ENCODE measurements at regions not wholly inside any gene's neighbourhood (a gene's known extent, or its start where the extent isn't known, plus 50 kb on each side); places are given as distances from the start of the nearest gene placed in this dataset.

DNA sequence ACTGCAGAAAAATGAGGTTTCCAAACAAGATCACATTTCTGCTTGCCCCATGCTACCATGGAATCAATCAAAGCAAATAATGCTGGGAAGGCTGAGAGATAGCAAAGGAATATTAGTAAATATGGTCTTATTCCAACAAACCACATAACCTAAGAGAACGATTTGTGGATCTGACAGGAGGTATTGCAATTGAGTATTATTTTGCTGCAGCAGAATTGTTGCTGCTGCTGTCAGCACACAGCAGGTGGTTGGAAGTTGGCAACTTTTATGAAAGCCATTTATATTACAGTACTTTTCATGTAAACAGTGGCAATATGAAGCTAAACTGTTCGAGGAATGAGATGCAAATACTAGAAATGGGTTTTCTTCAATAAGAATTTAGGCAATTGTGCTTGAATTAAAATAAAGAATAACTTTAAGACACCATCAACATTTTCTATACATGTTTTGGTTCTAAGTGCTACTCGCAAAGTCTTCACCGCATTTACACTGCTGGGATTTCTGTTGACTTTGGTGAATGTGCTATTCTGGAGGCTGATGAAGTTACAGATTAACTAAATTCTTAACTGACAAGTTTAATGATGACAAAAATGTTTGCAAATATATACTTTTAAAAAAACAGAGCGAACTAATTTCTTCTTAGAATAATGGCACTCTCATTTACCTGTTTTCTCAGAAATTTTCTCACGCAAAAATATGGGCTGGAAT, 1285.7 kb downstream of the CNTNAP5 start:
- Histone ChIP-seq H3K9me3 (ENCODE audit: low read length) (peaks cover 3% of the 10 kb centered on the region; the same call in 1 of the 2 replicates), H2AFZ (ENCODE audit: low read length) (no peak overlapping the region), H3K9me2 (replicated peaks; ENCODE audit: low read length) (no peaks in the 10 kb centered on the region), H4K20me1 (ENCODE audit: low read length) (no peaks in the 10 kb centered on the region), H3K4me3 (ENCODE audit: low read length) (no peak overlapping the region), H3K36me3 (ENCODE audit: low read depth, low read length) (no peaks in the 10 kb centered on the region), H3K9ac (ENCODE audit: low read length) (no peak overlapping the region), H3K79me2 (ENCODE audit: low read length) (no peaks in the 10 kb centered on the region), H3K27me3 (ENCODE audit: low read length) (no peaks in the 10 kb centered on the region), H3K4me1 (ENCODE audit: insufficient read depth, low read length) (no peaks in the 10 kb centered on the region), H3F3A (ENCODE audit: low read length, unreplicated experiment) (no peaks in the 10 kb centered on the region), H3K4me2 (ENCODE audit: low read length) (no peak overlapping the region), H3K27ac (ENCODE audit: low read length) (no peak overlapping the region)
- CTCF ChIA-PET, result no interaction called here
- TF ChIP-seq, protein P1, sequence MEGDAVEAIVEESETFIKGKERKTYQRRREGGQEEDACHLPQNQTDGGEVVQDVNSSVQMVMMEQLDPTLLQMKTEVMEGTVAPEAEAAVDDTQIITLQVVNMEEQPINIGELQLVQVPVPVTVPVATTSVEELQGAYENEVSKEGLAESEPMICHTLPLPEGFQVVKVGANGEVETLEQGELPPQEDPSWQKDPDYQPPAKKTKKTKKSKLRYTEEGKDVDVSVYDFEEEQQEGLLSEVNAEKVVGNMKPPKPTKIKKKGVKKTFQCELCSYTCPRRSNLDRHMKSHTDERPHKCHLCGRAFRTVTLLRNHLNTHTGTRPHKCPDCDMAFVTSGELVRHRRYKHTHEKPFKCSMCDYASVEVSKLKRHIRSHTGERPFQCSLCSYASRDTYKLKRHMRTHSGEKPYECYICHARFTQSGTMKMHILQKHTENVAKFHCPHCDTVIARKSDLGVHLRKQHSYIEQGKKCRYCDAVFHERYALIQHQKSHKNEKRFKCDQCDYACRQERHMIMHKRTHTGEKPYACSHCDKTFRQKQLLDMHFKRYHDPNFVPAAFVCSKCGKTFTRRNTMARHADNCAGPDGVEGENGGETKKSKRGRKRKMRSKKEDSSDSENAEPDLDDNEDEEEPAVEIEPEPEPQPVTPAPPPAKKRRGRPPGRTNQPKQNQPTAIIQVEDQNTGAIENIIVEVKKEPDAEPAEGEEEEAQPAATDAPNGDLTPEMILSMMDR (conservative IDR thresholded peaks at IDR 0.05; ENCODE audit: low read depth, low read length), result no peak
- TF ChIP-seq EZH2 (IDR thresholded peaks at IDR 0.05; ENCODE audit: low read length, unreplicated experiment), result no peak
- no peak for TF ChIP-seq EZH2phosphoT487 (IDR thresholded peaks at IDR 0.05; ENCODE audit: borderline replicate concordance, low read length)
- BruUV-seq (replicated peaks), result no TSS peak
- ATAC-seq (no peak), DNase-seq (no peak)
- intact Hi-C loops (cut with micrococcal nuclease), result no loop called here
- POLR2A ChIA-PET (ENCODE audit: unreplicated experiment), result no interaction called here

GRCh38 chr2:125312342-125312741, 1287.3 kb downstream of the CNTNAP5 start:
- ChIA-PET POLR2A (ENCODE audit: unreplicated experiment) (no interaction called here), CTCF (no interaction called here)
- peaks cover 3% of the 10 kb centered on the region; the same call in 1 of the 2 replicates for H3K9me3 ChIP-seq (ENCODE audit: low read length)
- intact Hi-C loops (cut with micrococcal nuclease), result no loop called here
- BruUV-seq (replicated peaks), result no TSS peak
- DNase-seq (no peak), ATAC-seq (no peak)
- no peaks in the 10 kb centered on the region for H3K4me1 ChIP-seq (ENCODE audit: insufficient read depth, low read length)
- no peak overlapping the region for H2AFZ ChIP-seq (ENCODE audit: low read length)
- no peaks in the 10 kb centered on the region for H3K79me2 ChIP-seq (ENCODE audit: low read length)
- H3K4me3 ChIP-seq (ENCODE audit: low read length), result no peak overlapping the region
- no peak for TF ChIP-seq EZH2phosphoT487 (IDR thresholded peaks at IDR 0.05; ENCODE audit: borderline replicate concordance, low read length)
- TF ChIP-seq, protein P1 (conservative IDR thresholded peaks at IDR 0.05; ENCODE audit: low read depth, low read length), result no peak
- TF ChIP-seq EZH2 (IDR thresholded peaks at IDR 0.05; ENCODE audit: low read length, unreplicated experiment), result no peak
- H3K36me3 ChIP-seq (ENCODE audit: low read depth, low read length), result no peaks in the 10 kb centered on the region
- H4K20me1 ChIP-seq (ENCODE audit: low read length), result no peaks in the 10 kb centered on the region
- H3K27me3 ChIP-seq (ENCODE audit: low read length), result no peaks in the 10 kb centered on the region
- no peak overlapping the region for H3K9ac ChIP-seq (ENCODE audit: low read length)
- H3K9me2 ChIP-seq (replicated peaks; ENCODE audit: low read length), result no peaks in the 10 kb centered on the region
- H3K4me2 ChIP-seq (ENCODE audit: low read length), result no peak overlapping the region
- H3K27ac ChIP-seq (ENCODE audit: low read length), result no peak overlapping the region
- no peaks in the 10 kb centered on the region for H3F3A ChIP-seq (ENCODE audit: low read length, unreplicated experiment)

GRCh38 chr2:125313806-125314205, 1288.7 kb downstream of the CNTNAP5 start:
- Histone ChIP-seq H3K27me3 (ENCODE audit: low read length) (no peaks in the 10 kb centered on the region), H3K79me2 (ENCODE audit: low read length) (no peaks in the 10 kb centered on the region), H3K9me3 (ENCODE audit: low read length) (no peaks in the 10 kb centered on the region; the same call in 1 of the 2 replicates), H3K27ac (ENCODE audit: low read length) (no peak overlapping the region), H3K4me1 (ENCODE audit: insufficient read depth, low read length) (no peaks in the 10 kb centered on the region), H3K9me2 (replicated peaks; ENCODE audit: low read length) (no peaks in the 10 kb centered on the region), H3K4me2 (ENCODE audit: low read length) (no peak overlapping the region), H3F3A (ENCODE audit: low read length, unreplicated experiment) (no peaks in the 10 kb centered on the region), H3K9ac (ENCODE audit: low read length) (no peak overlapping the region), H2AFZ (ENCODE audit: low read length) (no peak overlapping the region), H3K36me3 (ENCODE audit: low read depth, low read length) (no peaks in the 10 kb centered on the region), H3K4me3 (ENCODE audit: low read length) (no peak overlapping the region), H4K20me1 (ENCODE audit: low read length) (no peaks in the 10 kb centered on the region)
- intact Hi-C loops (cut with micrococcal nuclease), result no loop called here
- no TSS peak for BruUV-seq (replicated peaks)
- DNase-seq (no peak), ATAC-seq (no peak)
- ChIA-PET CTCF (no interaction called here), POLR2A (ENCODE audit: unreplicated experiment) (no interaction called here)
- TF ChIP-seq, protein P1 (conservative IDR thresholded peaks at IDR 0.05; ENCODE audit: low read depth, low read length), result no peak
- TF ChIP-seq EZH2phosphoT487 (IDR thresholded peaks at IDR 0.05; ENCODE audit: borderline replicate concordance, low read length) (no peak), EZH2 (IDR thresholded peaks at IDR 0.05; ENCODE audit: low read length, unreplicated experiment) (no peak)
